MM.1S (cell line): ENCODE measurements at regions not wholly inside any gene's neighbourhood (a gene's known extent, or its start where the extent isn't known, plus 50 kb on each side); places are given as distances from the start of the nearest gene placed in this dataset.

Source experiments
- CTCF ChIP-seq: fragments of 300-600 bp; sonication (generic); IDR thresholded peaks from 2 replicates; pipeline ENCODE4 v1.5.1; 2016; ENCODE audit warnings: antibody characterized with exemption, low read length, mixed read lengths
- EZH2 ChIP-seq: fragments of 300-600 bp; sonication (generic); optimal IDR thresholded peaks from 2 replicates; pipeline ENCODE3; 2017; ENCODE audit warnings: low read depth, mild to moderate bottlenecking, antibody characterized with exemption, low read length, mixed read lengths
- EZH2phosphoT487 ChIP-seq: fragments of 300-600 bp; sonication (generic); IDR thresholded peaks from 2 replicates; pipeline ENCODE4 v1.6.1; 2018; ENCODE audit warnings: antibody characterized with exemption, low read length

- TF ChIP-seq EZH2phosphoT487 (no peak), CTCF (no peak), EZH2 (no peak)
Measured at GRCh38 chr2:139940686-139941085, 1160.5 kb upstream of the NXPH2 start.
